PFSK-1 (cell line): ENCODE measurements at regions not wholly inside any gene's neighbourhood (a gene's known extent, or its start where the extent isn't known, plus 50 kb on each side); places are given as distances from the start of the nearest gene placed in this dataset.

Experiments
- POLR2AphosphoS5 ChIP-seq: IDR thresholded peaks from 2 replicates; pipeline ENCODE4 v1.6.1; 2012; ENCODE audit warnings: low read depth, mild to moderate bottlenecking, control low read depth, low read length, moderate library complexity
- TAF1 ChIP-seq: IDR thresholded peaks from 2 replicates; pipeline ENCODE4 v1.6.1; 2012; ENCODE audit warnings: low read length, control low read depth, borderline replicate concordance; ENCODE audit not compliant: insufficient read depth
- TF ChIP-seq, protein P1 (sequence below), 2 experiments: IDR thresholded peaks; 2 replicates each; pipeline versions ENCODE4 v1.6.1 to v1.8.0; 2011 to 2012; ENCODE audit warnings: low read depth in 2 of 2, low read length in 2 of 2, control low read depth in 1 of 2, inconsistent platforms in 1 of 2, mild to moderate bottlenecking in 1 of 2, moderate library complexity in 1 of 2; ENCODE audit not compliant: insufficient read depth in 1 of 2

DNA sequence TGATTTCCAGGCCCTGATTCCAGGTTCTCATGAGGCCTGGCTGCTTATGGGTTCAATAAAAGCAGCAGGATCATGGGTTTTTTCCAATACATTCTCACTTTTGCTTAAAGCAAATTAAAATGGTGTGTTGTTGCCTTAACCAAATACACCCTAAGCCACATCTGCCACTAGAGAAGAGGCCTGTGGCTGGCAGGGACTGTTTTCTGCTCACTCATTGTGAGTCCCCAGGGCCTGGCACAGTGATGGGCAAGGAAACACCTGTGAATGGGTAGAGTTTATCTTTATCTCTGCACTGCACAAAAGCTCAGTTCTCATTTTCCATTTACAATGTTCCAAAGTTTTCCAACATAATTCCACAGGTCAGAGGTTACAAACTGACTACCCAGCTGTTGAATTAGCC is 726.0 kb downstream of the UQCRFS1 start:
- TF ChIP-seq, protein P1, sequence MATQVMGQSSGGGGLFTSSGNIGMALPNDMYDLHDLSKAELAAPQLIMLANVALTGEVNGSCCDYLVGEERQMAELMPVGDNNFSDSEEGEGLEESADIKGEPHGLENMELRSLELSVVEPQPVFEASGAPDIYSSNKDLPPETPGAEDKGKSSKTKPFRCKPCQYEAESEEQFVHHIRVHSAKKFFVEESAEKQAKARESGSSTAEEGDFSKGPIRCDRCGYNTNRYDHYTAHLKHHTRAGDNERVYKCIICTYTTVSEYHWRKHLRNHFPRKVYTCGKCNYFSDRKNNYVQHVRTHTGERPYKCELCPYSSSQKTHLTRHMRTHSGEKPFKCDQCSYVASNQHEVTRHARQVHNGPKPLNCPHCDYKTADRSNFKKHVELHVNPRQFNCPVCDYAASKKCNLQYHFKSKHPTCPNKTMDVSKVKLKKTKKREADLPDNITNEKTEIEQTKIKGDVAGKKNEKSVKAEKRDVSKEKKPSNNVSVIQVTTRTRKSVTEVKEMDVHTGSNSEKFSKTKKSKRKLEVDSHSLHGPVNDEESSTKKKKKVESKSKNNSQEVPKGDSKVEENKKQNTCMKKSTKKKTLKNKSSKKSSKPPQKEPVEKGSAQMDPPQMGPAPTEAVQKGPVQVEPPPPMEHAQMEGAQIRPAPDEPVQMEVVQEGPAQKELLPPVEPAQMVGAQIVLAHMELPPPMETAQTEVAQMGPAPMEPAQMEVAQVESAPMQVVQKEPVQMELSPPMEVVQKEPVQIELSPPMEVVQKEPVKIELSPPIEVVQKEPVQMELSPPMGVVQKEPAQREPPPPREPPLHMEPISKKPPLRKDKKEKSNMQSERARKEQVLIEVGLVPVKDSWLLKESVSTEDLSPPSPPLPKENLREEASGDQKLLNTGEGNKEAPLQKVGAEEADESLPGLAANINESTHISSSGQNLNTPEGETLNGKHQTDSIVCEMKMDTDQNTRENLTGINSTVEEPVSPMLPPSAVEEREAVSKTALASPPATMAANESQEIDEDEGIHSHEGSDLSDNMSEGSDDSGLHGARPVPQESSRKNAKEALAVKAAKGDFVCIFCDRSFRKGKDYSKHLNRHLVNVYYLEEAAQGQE (IDR thresholded peaks at IDR 0.05; ENCODE audit: insufficient read depth in 1 of 2, low read depth in 2 of 2, low read length in 2 of 2), result no peak
- TF ChIP-seq POLR2AphosphoS5 (no peak), TAF1 (no peak)
